Endothelial cell of hepatic sinusoid (primary cell): ENCODE measurements at regions not wholly inside any gene's neighbourhood (a gene's known extent, or its start where the extent isn't known, plus 50 kb on each side); places are given as distances from the start of the nearest gene placed in this dataset.
"Not testable (repeated sequence)": the region's sequence is repeated elsewhere in the genome, so short reads cannot be mapped to it uniquely, and the experiment has no call there.

Experiments used
- in situ Hi-C: cut with HindIII; loops from 2 replicates; pipeline ENCODE4 v1.10.0; 2017; ENCODE audit warnings: low sequenced_read_pairs

DNA sequence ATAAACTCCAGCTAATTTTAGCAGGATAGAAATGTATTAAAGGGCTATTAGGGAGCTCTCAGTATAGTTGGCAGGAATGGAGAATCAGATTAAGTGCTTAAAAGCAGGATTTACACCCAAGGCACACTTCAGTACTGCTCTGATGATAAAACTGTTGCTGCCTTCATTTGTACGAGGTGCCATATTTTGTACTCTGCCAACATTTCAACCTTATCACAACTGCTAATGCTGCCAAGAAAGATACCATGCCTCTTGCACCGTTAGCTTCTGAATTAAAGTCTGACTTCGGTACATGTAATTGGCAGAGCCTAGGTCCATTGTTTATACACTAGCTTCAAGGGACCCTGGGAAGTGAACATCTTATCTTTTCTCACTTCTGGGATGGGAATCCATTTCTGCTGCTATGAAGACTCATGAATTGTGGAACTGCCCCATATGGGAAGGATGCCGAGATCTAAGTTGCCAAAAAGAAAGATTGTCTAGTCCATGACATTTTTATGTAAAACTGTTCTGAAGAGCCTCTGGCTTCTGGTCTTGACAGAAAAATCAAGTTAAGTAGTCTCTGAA, 624.0 kb upstream of the IGFBP7 start:
- in situ Hi-C loops, result no loop called here

DNA sequence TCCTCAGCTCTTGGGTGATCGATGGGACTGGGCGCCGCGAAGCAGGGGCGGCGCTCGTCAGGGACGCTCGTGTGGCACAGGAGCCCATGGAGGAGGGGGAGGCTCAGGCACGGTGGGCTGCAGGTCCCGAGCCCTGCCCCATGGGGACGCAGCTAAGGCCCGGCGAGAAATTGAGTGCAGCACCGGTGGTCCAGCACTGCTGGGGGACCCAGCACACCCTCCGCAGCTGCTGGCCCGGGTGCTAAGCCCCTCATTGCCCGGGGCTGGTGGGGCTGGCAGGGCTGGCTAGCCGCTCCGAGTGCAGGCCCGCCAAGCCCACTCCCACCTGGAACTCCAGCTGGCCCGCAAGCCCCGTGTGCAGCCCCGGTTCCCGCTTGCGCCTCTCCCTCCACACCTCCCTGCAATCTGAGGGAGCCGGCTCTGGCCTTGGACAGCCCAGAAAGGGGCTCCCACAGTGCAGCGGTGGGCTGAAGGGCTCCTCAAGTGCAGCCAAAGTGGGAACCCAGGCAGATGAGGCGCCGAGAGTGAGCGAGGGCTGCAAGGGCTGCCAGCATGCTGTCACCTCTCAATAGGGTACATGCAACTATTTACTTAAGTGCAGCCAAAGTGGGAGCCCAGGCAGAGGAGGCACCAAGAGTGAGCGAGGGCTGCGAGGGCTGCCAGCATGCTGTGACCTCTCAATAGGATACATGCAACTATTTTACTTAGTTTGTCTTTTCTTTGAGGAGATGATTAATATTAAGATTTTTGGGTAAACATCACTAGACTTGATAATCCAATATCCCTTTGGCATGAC, 619.8 kb upstream of the IGFBP7 start:
- in situ Hi-C loops, result not testable (repeated sequence)

DNA sequence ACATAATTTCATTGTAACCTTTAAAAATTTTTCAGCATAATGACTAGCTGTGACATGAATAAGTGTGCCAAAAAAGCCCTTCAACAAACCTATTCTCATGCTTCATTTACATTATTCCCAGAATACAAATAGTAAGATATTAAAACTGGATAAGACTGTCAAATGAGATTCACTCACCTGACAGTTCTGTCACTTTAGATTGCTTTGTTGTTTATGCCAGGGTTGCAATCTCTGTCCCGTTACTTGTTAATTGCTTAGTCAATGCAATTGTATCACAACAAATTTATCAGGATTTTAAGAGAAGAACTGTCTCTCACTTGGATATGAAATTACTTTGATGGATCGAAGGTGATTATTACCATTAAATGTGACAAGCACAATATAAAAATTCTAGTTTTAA, 616.0 kb upstream of the IGFBP7 start:
- in situ Hi-C loops, result no loop called here

DNA sequence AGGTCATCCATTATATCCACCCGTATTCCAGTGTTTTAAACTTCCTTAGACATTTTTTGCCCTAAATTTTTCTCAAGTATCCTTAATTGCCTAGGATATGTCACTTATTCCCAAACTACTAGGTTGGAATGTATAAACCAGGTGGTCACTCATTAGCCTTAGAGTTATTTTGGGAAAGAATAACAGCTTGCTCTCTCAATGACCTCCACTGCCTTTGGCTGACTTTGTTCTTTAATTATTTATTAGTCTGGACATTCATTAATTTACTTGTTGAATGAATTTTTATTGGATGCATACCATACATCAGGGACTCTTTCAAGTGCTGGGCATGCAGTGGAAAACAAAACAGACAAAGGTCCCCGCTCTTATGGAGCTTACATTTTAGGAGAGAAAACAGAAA, 609.3 kb upstream of the IGFBP7 start:
- in situ Hi-C loops, result no loop called here

DNA sequence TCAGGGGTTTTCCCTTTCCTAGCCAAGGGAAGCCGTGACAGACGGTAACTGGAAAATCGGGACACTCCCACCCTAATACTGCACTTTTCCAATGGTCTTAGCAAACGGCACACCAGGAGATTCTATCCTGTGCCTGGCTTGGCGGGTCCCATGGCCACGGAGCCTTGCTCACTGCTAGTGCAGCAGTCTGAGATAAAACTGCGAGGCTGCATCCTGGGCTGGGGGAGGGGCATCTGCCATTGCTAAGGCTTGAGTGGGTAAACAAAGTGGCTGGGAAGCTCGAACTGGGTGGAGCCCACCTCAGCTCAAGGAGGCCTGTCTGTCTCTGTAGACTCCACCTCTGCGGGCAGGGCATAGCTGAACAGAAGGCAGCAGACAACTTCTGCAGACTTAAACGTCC, 604.1 kb upstream of the IGFBP7 start:
- in situ Hi-C loops, result not testable (repeated sequence)

DNA sequence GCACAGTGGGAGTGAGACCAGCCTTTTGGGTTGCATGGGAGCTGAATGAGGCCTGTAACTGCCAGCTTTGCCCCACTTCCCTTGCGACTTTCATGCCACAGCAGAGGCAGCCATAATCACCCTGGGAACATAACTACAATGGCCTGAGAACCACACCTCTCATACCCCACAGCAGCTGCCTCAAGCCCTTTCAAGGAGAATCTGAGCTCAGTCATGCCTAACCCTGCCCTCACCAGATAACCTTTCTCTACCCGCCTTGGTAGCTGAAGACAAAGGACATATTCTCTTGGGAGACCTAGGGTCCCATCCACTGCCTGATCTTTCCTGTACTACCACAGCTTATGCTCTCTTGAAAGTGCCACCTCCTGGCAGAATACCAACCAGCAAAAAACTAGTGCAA, 599.9 kb upstream of the IGFBP7 start:
- in situ Hi-C loops, result no loop called here

DNA sequence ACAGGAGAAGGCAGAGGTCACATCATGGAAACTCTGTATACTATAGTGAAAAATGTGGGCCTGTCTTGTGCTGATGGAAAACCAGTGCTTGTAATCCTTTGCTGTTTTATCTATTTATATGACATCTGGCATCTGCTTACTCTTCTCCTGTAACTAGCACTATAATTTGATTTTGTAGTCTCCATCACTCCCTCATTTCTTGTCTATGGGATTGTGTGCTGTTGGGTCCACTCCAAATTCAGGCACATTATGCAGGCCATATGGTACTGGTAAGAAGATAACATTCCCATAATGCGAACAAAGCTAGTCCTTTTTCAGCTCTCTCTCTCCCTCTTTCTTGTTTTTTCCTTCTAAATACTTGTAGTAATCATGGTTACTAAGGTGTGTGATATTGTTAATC, 581.2 kb upstream of the IGFBP7 start:
- in situ Hi-C loops, result no loop called here

DNA sequence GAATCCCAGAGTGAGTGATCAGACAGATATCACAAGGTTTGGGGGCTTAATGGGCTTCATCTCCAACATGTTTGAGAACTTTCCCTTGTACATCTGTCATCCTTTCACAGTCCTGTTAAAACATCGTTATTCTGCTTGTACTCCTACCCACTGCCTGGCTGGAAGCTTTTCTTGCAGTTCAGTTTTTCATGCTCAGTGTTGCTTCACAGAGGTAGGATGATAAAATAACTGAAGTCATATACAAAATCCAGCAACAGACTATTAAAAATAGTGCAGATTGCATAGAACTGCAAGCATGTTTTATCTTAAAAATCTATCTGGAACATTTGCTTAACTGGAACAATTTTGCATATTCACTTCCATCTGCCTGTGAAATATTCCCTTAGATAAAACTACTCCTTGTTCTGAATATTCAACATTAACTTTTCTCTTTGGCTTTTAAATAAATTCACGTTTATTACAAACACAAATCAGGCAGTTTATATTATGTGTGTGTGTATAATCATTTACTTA, 579.6 kb upstream of the IGFBP7 start:
- in situ Hi-C loops, result no loop called here

DNA sequence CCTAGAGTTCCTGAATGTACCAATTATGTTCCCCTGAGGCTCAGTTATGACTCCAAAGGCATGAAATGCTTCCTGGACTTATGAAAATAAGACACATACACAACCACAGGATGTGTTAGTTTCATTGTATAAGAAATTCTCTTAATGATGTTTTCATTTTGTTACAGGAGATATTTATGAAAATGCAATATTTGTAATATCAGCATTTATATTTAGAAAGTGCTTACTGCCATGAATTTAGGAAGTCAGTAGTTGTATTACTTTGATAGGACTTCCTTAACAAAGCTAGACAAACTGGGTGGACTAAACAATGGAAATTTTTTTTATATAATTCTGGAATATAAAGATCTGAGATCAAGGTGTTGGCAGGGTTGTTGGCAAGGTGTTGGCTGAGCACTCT, 572.1 kb upstream of the IGFBP7 start:
- in situ Hi-C loops, result no loop called here

DNA sequence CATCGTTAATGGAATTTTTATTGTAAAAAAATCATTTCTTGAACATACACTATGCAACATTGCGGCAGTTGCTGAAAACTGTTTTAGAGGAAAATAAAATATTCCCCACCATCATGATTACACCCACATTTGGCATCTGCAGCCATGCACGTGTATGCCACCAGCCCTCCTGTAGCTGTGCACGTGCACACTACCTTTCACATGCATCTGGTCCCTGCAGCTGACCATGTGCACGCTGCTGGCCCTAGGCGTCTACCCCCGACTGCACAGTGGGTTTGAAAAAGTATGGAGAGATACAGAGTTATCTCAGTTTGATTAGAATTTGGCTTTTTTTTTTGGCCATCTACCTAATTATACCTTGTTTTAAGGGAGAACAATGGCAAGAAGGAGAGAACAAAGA, 569.8 kb upstream of the IGFBP7 start:
- in situ Hi-C loops, result no loop called here

DNA sequence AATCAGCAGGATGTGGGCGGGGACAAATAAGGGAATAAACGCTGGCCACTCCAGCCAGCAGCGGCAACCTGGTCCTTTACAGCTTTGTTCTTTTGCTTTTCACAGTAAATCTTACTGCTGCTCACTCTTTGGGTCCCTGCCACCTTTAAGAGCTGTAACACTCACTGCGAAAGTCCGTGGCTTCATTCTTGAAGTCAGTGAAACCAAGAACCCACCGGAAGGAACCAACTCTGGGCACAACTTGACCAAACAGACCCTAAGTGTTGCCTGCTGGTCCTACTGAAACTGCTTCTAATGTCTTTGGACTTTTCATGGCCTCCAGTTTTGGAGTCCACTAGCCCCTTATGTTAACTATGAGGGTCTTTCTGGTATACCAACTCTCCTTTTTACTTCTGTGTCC, 566.2 kb upstream of the IGFBP7 start:
- in situ Hi-C loops, result no loop called here

DNA sequence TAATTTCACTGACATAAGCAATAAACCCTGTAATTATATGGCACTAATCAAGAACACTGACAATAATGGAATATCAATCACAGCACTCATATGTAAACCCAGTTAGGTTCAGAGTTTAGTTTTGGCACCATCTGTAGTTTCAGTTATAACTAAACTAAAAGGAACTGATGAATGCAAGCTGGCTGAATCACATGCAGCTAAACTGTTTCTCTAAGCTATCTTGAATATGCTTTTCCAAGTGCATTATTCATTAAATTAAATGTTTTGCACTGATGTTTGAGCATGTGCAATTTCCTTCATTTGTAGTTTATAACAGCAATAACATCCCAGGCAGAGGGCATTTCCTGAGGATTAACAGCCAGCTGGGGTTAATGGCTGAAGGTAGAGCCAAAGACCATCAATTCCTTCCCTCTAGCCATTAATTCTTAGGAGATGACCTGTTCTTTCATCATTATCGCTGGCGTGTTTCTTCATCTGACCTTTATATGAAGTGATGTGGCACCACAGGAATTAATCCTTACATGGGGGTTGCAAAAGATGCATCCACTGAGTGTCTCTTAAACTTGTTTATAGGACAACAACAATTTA, 562.8 kb upstream of the IGFBP7 start:
- in situ Hi-C loops, result no loop called here

DNA sequence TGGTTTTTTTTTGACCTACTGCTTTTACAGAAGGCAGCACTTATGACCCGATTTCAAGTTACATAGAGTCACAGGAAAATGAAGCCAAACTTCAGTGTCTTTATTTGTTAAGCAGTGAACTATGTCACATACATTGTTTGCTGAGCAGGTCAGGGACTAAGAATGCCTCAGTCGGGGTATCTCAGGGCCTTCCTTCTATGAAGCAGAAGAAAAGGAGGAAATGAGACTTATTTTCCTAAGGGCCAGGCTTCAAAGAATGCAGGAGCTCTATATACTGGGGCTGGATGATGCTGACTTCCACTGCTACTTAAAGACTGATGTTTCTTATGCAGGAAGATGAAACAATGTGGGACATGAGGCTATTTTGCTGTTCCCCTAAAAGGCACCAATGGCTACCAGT, 558.4 kb upstream of the IGFBP7 start:
- in situ Hi-C loops, result no loop called here

DNA sequence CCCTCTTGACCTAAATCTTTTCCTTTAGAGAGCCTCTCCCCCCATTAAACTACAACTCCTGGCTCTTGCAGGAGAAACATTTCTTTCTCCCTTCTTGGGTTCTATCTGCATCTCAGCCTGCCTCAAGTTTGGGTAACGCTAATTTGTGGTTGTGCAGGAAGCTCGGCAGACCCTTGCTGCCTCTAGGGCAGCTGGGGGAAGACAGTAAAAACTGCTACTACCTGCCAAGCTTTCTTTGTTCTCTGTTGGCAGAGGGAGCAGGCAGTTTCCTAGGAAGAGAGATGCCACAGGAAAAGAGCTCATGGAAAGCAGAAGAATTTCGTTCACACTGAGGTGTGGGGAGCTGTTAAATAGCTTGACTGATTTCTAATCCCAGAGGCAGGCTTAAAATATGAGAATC, 555.6 kb upstream of the IGFBP7 start:
- in situ Hi-C loops, result no loop called here

DNA sequence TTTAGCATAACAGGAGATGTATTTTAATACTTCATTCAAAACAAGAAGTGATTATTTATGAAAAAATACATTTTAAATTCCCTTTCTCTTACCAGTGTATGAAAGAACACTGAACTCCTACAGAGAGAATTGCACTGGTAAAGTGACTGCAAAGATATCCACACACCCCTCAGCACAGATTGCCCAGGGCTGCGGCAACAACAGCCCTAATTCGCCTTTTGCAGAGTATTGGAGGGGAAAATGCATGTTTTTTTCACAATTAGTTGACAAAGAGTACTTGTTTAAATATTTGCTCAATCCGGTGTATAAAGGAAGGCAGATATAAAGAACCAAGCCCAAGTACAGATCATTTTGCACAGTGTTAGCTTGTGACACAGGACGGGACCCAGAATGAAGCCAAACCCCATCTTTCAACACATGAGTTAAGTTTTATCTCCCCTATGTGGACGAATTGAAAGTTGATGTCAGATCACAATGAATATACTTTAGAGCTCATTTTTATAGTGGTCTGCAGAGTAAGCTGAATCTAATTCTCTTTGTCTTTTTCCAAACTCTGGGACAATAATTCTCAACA, 551.4 kb upstream of the IGFBP7 start:
- in situ Hi-C loops, result no loop called here

DNA sequence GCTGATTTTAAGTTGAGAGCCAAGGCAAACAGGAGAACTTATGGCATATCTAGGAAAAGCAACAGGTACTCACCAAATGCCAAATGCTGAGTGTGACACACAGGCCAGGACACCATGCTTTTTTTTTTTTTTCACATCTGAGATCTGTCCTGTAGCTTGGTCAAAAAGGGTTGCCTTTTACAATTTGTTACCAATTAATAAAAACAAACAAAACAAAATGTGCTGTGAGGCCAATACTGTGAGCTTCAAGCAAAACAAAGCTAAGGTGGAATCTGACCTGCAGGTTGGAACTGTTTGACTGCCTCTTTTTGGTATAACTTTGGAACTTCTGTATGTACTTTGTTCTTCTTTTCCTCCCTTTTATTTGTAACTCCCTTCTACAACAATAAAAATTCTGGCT, 548.5 kb upstream of the IGFBP7 start:
- in situ Hi-C loops, result no loop called here

DNA sequence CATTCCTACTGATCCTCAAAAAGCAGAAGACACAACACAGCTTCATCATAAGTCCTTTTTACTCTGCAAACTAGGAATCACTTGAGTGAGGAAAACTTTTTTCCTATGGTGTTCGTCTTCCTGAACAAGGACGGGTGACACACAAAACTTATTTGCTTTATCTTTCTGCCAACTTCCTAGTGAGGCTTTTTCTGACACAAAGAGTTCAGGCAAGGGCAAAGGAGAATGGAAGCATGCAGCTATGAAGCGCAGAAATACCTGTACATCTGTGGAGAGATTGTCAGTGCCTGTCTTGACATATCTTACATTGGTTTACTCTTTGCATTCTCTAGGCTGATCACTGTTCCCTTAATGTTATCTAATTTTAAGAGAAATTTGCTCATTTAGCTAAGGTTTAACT, 548.0 kb upstream of the IGFBP7 start:
- in situ Hi-C loops, result no loop called here

DNA sequence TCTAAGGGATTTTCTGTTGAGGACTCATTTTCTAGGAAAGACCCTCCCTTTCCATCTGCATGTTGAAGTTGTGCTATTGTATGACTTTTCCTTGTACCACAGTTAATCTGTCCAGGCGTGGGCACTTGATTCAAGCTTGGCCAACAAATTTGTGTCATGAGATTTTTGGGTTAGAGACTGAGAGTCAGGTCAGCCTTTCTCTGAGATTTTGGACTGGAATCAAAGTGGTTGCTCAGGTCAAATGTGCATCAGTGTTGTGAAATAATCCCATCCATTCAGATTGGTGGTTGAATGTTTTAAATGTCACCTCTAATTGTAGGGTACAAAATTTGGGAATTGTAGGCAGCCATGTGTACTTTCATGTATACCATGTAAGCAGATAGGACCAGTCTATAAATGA, 545.2 kb upstream of the IGFBP7 start:
- in situ Hi-C loops, result no loop called here

DNA sequence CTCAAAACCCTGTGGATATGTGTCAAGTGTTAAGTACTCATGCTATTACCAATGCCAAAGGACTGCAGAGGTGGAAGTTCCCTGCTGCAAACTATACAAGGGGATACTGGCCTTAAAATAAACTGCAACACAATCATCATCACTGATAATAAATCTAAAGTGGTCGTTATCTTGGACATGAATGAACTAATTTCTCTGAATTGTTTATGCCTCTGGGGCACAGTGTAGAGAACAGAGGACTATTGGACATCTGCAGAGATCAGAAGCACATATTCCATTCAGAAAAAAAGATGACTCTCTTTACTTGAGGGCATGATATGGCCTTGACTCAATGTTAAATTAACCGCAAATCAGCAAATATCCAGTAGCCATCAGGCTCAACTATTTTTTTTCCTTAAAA, 542.6 kb upstream of the IGFBP7 start:
- in situ Hi-C loops, result no loop called here

DNA sequence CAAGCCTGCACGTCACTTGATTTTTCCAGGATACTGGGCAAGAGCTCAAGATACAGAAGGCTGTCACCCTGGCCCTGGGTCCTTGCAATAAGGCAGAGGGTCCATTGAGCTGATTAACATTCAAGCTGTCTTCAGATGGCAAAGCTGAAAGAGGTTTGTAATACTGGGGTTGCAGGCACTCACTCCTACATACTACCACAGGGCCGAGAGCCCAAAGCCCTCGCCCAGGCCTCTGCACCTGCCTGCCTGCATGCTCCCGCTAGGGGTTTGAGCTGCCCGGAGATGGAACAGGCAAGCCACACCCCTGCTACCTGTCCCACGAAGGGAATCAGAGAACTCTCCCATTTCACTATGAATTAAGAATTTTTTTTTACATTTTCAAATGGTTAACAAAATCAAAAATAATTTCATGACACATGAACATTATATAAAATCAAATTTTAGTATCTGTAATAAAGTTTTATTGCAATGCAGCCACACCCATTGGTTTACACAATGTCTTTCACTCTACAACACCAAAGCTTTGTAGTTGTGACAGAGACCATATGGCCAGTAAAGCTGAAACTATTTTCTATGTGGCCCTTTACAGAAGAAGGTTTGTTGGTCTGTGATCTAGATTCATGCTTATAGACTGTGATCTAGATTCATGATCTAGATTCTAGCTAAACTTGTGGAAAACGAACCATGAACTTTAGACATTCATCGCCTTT, 530.4 kb upstream of the IGFBP7 start:
- in situ Hi-C loops, result no loop called here
